HEK293 (cell line): ENCODE measurements at regions not wholly inside any gene's neighbourhood (a gene's known extent, or its start where the extent isn't known, plus 50 kb on each side); places are given as distances from the start of the nearest gene placed in this dataset.

ENCODE experiments used
- CTCF ChIA-PET: fragments of 350-600 bp; formaldehyde crosslinking; extraction: SDS; loops from one replicate; lab custom pipeline; 2021; ENCODE audit warnings: antibody characterized with exemption; lab: Yijun Ruan, JAX
- POLR2A ChIA-PET: fragments of 300-600 bp; formaldehyde crosslinking; extraction: SDS; loops from one replicate; lab custom pipeline; 2020; ENCODE audit warnings: antibody characterized with exemption, inconsistent platforms; lab: Yijun Ruan, JAX
- H3K27ac ChIP-seq: fragments of 200-500 bp; sonication (Bioruptor generic); 2 replicates; pipeline ENCODE4 v1.5.1; 2014; ENCODE audit warnings: low read depth, low read length, control low read depth, inconsistent platforms; ENCODE audit errors: extremely low read depth
- H3K36me3 ChIP-seq, 2 experiments: fragments of 200-500 bp in 1 of 2; sonication (Bioruptor generic) in 1 of 2; 1 replicate in 1 of 2; 2 replicates in 1 of 2; pipeline ENCODE4 v1.5.1; 2014 to 2017; ENCODE audit warnings: inconsistent platforms in 2 of 2, low read length in 2 of 2; ENCODE audit not compliant: control insufficient read depth in 2 of 2, insufficient read depth in 1 of 2
- H3K4me1 ChIP-seq: fragments of 200-500 bp; sonication (Bioruptor generic); 2 replicates; pipeline ENCODE4 v1.5.1; 2014; ENCODE audit warnings: mild to moderate bottlenecking, low read length, inconsistent platforms; ENCODE audit not compliant: control insufficient read depth, insufficient read depth
- H3K4me3 ChIP-seq: 2 replicates; pipeline ENCODE4 v1.5.1; 2011; ENCODE audit warnings: low read depth, mild to moderate bottlenecking, control low read depth, low read length, moderate library complexity
- H3K9me3 ChIP-seq: fragments of 200-500 bp; sonication (Bioruptor generic); 2 replicates; pipeline ENCODE4 v1.5.1; 2014; ENCODE audit warnings: low read depth, low read length, inconsistent platforms; ENCODE audit not compliant: control insufficient read depth, insufficient read depth
- KLF16 ChIP-seq: fragments of 450-650 bp; formaldehyde crosslinking; IDR thresholded peaks from 2 replicates; pipeline ENCODE4 v1.5.1; 2017; ENCODE audit warnings: missing biosample characterization, missing genetic modification characterization
- KLF7 ChIP-seq: fragments of 450-650 bp; formaldehyde crosslinking; IDR thresholded peaks from 2 replicates; pipeline ENCODE4 v1.5.1; 2016; ENCODE audit warnings: missing biosample characterization, missing genetic modification characterization, borderline replicate concordance
- ZIC2 ChIP-seq: fragments of 450-650 bp; formaldehyde crosslinking; IDR thresholded peaks from 2 replicates; pipeline ENCODE4 v1.5.1; 2016; ENCODE audit warnings: missing biosample characterization, missing genetic modification characterization
- ZNF19 ChIP-seq: fragments of 450-650 bp; formaldehyde crosslinking; IDR thresholded peaks from 2 replicates; pipeline ENCODE4; 2016; ENCODE audit warnings: missing biosample characterization, missing genetic modification characterization, low read depth
- ZNF2 ChIP-seq: fragments of 450-650 bp; formaldehyde crosslinking; IDR thresholded peaks from 2 replicates; pipeline ENCODE4 v1.5.1; 2016; ENCODE audit warnings: missing biosample characterization, missing genetic modification characterization
- ZNF266 ChIP-seq: fragments of 450-650 bp; formaldehyde crosslinking; IDR thresholded peaks from 2 replicates; pipeline ENCODE4 v1.5.1; 2016; ENCODE audit warnings: missing biosample characterization, missing genetic modification characterization, low read depth
- ZNF292 ChIP-seq: fragments of 450-650 bp; formaldehyde crosslinking; IDR thresholded peaks from 2 replicates; pipeline ENCODE4 v1.5.1; 2016; ENCODE audit warnings: low read depth, missing biosample characterization, missing genetic modification characterization, borderline replicate concordance
- ZNF510 ChIP-seq: fragments of 450-650 bp; formaldehyde crosslinking; IDR thresholded peaks from 2 replicates; pipeline ENCODE4 v1.5.1; 2018; ENCODE audit warnings: mild to moderate bottlenecking, missing genetic modification characterization, missing biosample characterization; ENCODE audit not compliant: insufficient replicate concordance
- ZNF521 ChIP-seq: fragments of 450-650 bp; formaldehyde crosslinking; IDR thresholded peaks from 2 replicates; pipeline ENCODE4 v1.5.1; 2017; ENCODE audit warnings: missing biosample characterization, mild to moderate bottlenecking, missing genetic modification characterization
- ZNF624 ChIP-seq: fragments of 450-650 bp; formaldehyde crosslinking; IDR thresholded peaks from 2 replicates; pipeline ENCODE4 v1.5.1; 2017; ENCODE audit warnings: missing biosample characterization, missing genetic modification characterization
- ZNF629 ChIP-seq: fragments of 450-650 bp; formaldehyde crosslinking; IDR thresholded peaks from 2 replicates; pipeline ENCODE4 v1.5.1; 2017; ENCODE audit warnings: missing biosample characterization, missing genetic modification characterization
- ZNF707 ChIP-seq: fragments of 450-650 bp; formaldehyde crosslinking; IDR thresholded peaks from 2 replicates; pipeline ENCODE4 v1.5.1; 2016; ENCODE audit warnings: missing biosample characterization, missing genetic modification characterization
- ZSCAN30 ChIP-seq: fragments of 450-650 bp; IDR thresholded peaks from 2 replicates; pipeline ENCODE4 v1.5.1; 2018; ENCODE audit warnings: missing biosample characterization, mild to moderate bottlenecking, missing genetic modification characterization, moderate library complexity
- TF ChIP-seq, protein P1 (sequence below): fragments of 450-650 bp; formaldehyde crosslinking; IDR thresholded peaks from 2 replicates; pipeline ENCODE4 v1.5.1; 2016; ENCODE audit warnings: missing biosample characterization, missing genetic modification characterization
- TF ChIP-seq, protein P2 (sequence below): fragments of 450-650 bp; formaldehyde crosslinking; IDR thresholded peaks from 2 replicates; pipeline ENCODE4 v1.5.1; 2016; ENCODE audit warnings: missing biosample characterization, missing genetic modification characterization, borderline replicate concordance
- TF ChIP-seq, protein P3 (sequence below): fragments of 450-650 bp; formaldehyde crosslinking; IDR thresholded peaks from 2 replicates; pipeline ENCODE4 v1.5.1; 2016; ENCODE audit warnings: missing biosample characterization, missing genetic modification characterization
- TF ChIP-seq, protein P4 (sequence below): fragments of 450-650 bp; formaldehyde crosslinking; IDR thresholded peaks from 2 replicates; pipeline ENCODE4 v1.5.1; 2016; ENCODE audit warnings: missing biosample characterization, missing genetic modification characterization

DNA sequence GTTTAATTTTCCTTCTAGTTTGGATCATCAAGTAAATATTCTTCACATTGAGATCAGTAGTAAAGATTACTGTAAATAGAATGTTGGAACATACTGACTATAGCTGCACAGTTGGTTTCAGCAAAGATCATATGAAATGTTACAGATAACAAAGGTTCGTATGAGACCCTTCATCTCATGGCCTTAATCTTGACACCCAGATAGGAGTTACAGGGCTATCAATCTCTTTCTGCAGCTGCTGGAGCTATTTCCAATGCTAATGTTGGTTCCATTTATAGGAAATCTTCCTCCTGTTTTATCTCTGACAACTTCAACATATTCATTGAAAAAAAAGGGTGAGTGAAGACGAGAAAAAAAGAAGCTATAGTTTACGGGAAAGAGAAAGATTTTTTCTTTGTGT is 495.6 kb downstream of the JRKL start:
- H3K9me3 ChIP-seq, result no peaks in the 10 kb centered on the region
- no peak overlapping the region for H3K4me3 ChIP-seq
- no peaks in the 10 kb centered on the region for H3K36me3 ChIP-seq
- POLR2A ChIA-PET, result no interaction called here
- H3K27ac ChIP-seq, result no peak overlapping the region
- TF ChIP-seq ZNF629 (tag by site-specific recombination), result no peak
- TF ChIP-seq ZNF19, result no peak
- no peak for TF ChIP-seq ZNF292 (tag by site-specific recombination)
- TF ChIP-seq, protein P1, sequence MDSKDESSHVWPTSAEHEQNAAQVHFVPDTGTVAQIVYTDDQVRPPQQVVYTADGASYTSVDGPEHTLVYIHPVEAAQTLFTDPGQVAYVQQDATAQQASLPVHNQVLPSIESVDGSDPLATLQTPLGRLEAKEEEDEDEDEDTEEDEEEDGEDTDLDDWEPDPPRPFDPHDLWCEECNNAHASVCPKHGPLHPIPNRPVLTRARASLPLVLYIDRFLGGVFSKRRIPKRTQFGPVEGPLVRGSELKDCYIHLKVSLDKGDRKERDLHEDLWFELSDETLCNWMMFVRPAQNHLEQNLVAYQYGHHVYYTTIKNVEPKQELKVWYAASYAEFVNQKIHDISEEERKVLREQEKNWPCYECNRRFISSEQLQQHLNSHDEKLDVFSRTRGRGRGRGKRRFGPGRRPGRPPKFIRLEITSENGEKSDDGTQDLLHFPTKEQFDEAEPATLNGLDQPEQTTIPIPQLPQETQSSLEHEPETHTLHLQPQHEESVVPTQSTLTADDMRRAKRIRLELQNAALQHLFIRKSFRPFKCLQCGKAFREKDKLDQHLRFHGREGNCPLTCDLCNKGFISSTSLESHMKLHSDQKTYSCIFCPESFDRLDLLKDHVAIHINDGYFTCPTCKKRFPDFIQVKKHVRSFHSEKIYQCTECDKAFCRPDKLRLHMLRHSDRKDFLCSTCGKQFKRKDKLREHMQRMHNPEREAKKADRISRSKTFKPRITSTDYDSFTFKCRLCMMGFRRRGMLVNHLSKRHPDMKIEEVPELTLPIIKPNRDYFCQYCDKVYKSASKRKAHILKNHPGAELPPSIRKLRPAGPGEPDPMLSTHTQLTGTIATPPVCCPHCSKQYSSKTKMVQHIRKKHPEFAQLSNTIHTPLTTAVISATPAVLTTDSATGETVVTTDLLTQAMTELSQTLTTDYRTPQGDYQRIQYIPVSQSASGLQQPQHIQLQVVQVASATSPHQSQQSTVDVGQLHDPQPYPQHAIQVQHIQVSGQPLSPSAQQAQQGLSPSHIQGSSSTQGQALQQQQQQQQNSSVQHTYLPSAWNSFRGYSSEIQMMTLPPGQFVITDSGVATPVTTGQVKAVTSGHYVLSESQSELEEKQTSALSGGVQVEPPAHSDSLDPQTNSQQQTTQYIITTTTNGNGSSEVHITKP, result no peak
- no peak for TF ChIP-seq ZSCAN30
- no peak for TF ChIP-seq ZNF266 (tag by site-specific recombination)
- TF ChIP-seq KLF7 (tag by site-specific recombination), result no peak
- TF ChIP-seq KLF16 (tag by site-specific recombination), result no peak
- TF ChIP-seq ZNF521 (tag by site-specific recombination), result no peak
- TF ChIP-seq ZNF707, result no peak
- no peak for TF ChIP-seq ZNF2 (tag by site-specific recombination)
- TF ChIP-seq, protein P2, sequence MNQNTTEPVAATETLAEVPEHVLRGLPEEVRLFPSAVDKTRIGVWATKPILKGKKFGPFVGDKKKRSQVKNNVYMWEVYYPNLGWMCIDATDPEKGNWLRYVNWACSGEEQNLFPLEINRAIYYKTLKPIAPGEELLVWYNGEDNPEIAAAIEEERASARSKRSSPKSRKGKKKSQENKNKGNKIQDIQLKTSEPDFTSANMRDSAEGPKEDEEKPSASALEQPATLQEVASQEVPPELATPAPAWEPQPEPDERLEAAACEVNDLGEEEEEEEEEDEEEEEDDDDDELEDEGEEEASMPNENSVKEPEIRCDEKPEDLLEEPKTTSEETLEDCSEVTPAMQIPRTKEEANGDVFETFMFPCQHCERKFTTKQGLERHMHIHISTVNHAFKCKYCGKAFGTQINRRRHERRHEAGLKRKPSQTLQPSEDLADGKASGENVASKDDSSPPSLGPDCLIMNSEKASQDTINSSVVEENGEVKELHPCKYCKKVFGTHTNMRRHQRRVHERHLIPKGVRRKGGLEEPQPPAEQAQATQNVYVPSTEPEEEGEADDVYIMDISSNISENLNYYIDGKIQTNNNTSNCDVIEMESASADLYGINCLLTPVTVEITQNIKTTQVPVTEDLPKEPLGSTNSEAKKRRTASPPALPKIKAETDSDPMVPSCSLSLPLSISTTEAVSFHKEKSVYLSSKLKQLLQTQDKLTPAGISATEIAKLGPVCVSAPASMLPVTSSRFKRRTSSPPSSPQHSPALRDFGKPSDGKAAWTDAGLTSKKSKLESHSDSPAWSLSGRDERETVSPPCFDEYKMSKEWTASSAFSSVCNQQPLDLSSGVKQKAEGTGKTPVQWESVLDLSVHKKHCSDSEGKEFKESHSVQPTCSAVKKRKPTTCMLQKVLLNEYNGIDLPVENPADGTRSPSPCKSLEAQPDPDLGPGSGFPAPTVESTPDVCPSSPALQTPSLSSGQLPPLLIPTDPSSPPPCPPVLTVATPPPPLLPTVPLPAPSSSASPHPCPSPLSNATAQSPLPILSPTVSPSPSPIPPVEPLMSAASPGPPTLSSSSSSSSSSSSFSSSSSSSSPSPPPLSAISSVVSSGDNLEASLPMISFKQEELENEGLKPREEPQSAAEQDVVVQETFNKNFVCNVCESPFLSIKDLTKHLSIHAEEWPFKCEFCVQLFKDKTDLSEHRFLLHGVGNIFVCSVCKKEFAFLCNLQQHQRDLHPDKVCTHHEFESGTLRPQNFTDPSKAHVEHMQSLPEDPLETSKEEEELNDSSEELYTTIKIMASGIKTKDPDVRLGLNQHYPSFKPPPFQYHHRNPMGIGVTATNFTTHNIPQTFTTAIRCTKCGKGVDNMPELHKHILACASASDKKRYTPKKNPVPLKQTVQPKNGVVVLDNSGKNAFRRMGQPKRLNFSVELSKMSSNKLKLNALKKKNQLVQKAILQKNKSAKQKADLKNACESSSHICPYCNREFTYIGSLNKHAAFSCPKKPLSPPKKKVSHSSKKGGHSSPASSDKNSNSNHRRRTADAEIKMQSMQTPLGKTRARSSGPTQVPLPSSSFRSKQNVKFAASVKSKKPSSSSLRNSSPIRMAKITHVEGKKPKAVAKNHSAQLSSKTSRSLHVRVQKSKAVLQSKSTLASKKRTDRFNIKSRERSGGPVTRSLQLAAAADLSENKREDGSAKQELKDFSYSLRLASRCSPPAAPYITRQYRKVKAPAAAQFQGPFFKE (tag by site-specific recombination), result no peak
- TF ChIP-seq ZNF624 (tag by site-specific recombination), result no peak
- TF ChIP-seq ZNF510 (tag by site-specific recombination), result no peak
- TF ChIP-seq, protein P3, sequence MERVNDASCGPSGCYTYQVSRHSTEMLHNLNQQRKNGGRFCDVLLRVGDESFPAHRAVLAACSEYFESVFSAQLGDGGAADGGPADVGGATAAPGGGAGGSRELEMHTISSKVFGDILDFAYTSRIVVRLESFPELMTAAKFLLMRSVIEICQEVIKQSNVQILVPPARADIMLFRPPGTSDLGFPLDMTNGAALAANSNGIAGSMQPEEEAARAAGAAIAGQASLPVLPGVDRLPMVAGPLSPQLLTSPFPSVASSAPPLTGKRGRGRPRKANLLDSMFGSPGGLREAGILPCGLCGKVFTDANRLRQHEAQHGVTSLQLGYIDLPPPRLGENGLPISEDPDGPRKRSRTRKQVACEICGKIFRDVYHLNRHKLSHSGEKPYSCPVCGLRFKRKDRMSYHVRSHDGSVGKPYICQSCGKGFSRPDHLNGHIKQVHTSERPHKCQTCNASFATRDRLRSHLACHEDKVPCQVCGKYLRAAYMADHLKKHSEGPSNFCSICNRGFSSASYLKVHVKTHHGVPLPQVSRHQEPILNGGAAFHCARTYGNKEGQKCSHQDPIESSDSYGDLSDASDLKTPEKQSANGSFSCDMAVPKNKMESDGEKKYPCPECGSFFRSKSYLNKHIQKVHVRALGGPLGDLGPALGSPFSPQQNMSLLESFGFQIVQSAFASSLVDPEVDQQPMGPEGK (tag by site-specific recombination), result no peak
- TF ChIP-seq, protein P4, sequence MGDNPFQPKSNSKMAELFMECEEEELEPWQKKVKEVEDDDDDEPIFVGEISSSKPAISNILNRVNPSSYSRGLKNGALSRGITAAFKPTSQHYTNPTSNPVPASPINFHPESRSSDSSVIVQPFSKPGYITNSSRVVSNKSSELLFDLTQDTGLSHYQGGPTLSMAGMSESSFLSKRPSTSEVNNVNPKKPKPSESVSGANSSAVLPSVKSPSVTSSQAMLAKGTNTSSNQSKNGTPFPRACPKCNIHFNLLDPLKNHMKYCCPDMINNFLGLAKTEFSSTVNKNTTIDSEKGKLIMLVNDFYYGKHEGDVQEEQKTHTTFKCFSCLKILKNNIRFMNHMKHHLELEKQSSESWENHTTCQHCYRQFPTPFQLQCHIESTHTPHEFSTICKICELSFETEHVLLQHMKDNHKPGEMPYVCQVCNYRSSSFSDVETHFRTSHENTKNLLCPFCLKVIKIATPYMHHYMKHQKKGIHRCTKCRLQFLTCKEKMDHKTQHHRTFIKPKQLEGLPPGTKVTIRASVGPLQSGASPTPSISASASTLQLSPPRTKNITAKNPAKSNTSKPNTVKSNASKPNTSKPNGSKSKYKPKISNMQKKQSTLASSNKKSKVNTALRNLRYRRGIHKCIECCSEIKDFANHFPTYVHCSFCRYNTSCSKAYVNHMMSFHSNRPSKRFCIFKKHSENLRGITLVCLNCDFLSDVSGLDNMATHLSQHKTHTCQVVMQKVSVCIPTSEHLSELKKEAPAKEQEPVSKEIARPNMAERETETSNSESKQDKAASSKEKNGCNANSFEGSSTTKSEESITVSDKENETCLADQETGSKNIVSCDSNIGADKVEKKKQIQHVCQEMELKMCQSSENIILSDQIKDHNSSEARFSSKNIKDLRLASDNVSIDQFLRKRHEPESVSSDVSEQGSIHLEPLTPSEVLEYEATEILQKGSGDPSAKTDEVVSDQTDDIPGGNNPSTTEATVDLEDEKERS (tag by site-specific recombination), result no peak
- no peak for TF ChIP-seq ZIC2 (tag by site-specific recombination)
- TF ChIP-seq, all 188 proteins: peak for 0
- no peaks in the 10 kb centered on the region for H3K4me1 ChIP-seq
- CTCF ChIA-PET, result no interaction called here
